Activated naive CD8-positive, alpha-beta T cell treated with anti-CD3 and anti-CD28 coated beads, Interleukin-2, amount 50 U/mL, for 24 hours (primary cell): ENCODE measurements at regions not wholly inside any gene's neighbourhood (a gene's known extent, or its start where the extent isn't known, plus 50 kb on each side); places are given as distances from the start of the nearest gene placed in this dataset.
"Not testable (repeated sequence)": the region's sequence is repeated elsewhere in the genome, so short reads cannot be mapped to it uniquely, and the experiment has no call there.

Experiments used
- ATAC-seq: fragments of 150-1000 bp; cut with Tn5 transposase; one replicate; pipeline ENCODE4 v1.10.0; 2021
- DNase-seq: peaks from one replicate; pipeline ENCODE4 v3.0.0; 2021
- H3K27ac Mint-ChIP-seq: one replicate; pipeline ENCODE4 v1.8.0; 2021; ENCODE audit warnings: mild to moderate bottlenecking, mixed read lengths
- H3K27me3 Mint-ChIP-seq: one replicate; pipeline ENCODE4 v1.8.0; 2021; ENCODE audit warnings: mixed read lengths
- H3K36me3 Mint-ChIP-seq: one replicate; pipeline ENCODE4 v1.8.0; 2021; ENCODE audit warnings: low read depth, mixed read lengths
- H3K4me1 Mint-ChIP-seq: one replicate; pipeline ENCODE4 v1.8.0; 2021; ENCODE audit warnings: mixed read lengths
- H3K4me3 Mint-ChIP-seq: one replicate; pipeline ENCODE4 v1.8.0; 2021; ENCODE audit warnings: mild to moderate bottlenecking, moderate library complexity, mixed read lengths
- H3K9me3 Mint-ChIP-seq: one replicate; pipeline ENCODE4 v1.8.0; 2021; ENCODE audit warnings: mixed read lengths

GRCh38 chr14:103232031-103232808, 101.8 kb upstream of the EIF5 start:
- Mint-ChIP-seq H3K4me1 (no peaks in the 10 kb centered on the region), H3K4me3 (no peak overlapping the region), H3K27ac (no peak overlapping the region), H3K27me3 (peaks cover 18% of the 10 kb centered on the region), H3K9me3 (peaks cover 2% of the 10 kb centered on the region), H3K36me3 (no peaks in the 10 kb centered on the region)
- no peak for ATAC-seq
- DNase-seq, result no peak

- DNase-seq, result no peak
- Mint-ChIP-seq H3K36me3 (no peaks in the 10 kb centered on the region), H3K27me3 (peaks cover 18% of the 10 kb centered on the region), H3K4me1 (no peaks in the 10 kb centered on the region), H3K4me3 (no peak overlapping the region), H3K27ac (no peak overlapping the region), H3K9me3 (peaks cover 4% of the 10 kb centered on the region)
- ATAC-seq, result no peak
These were observed 101.2 kb upstream of the EIF5 start for GRCh38 chr14:103232831-103233319.

GRCh38 chr14:103233328-103233727, 100.7 kb upstream of the EIF5 start:
- Mint-ChIP-seq H3K36me3 (no peaks in the 10 kb centered on the region), H3K9me3 (peaks cover 9% of the 10 kb centered on the region), H3K27ac (no peak overlapping the region), H3K4me1 (no peaks in the 10 kb centered on the region), H3K27me3 (peaks cover 16% of the 10 kb centered on the region), H3K4me3 (no peak overlapping the region)
- DNase-seq (no peak), ATAC-seq (no peak)

GRCh38 chr14:103234826-103235225, 99.2 kb upstream of the EIF5 start:
- Mint-ChIP-seq H3K9me3 (peaks cover 23% of the 10 kb centered on the region), H3K27me3 (peaks cover 14% of the 10 kb centered on the region)
- not testable (repeated sequence) for ATAC-seq, DNase-seq, H3K4me1 Mint-ChIP-seq, H3K36me3 Mint-ChIP-seq, H3K4me3 Mint-ChIP-seq, H3K27ac Mint-ChIP-seq

GRCh38 chr14:103235506-103235905, 98.5 kb upstream of the EIF5 start:
- ATAC-seq, H3K36me3 Mint-ChIP-seq: not testable (repeated sequence)

GRCh38 chr14:103239751-103240150, 94.3 kb upstream of the EIF5 start:
- ATAC-seq (no peak), DNase-seq (no peak)
- peaks cover 26% of the 10 kb centered on the region for H3K27me3 Mint-ChIP-seq
- H3K27ac Mint-ChIP-seq, result no peak overlapping the region
- H3K4me1 Mint-ChIP-seq, result no peaks in the 10 kb centered on the region
- no peaks in the 10 kb centered on the region for H3K36me3 Mint-ChIP-seq
- peaks cover 35% of the 10 kb centered on the region for H3K9me3 Mint-ChIP-seq
- no peak overlapping the region for H3K4me3 Mint-ChIP-seq

More at GRCh38 chr14:103235506-103235905, 98.5 kb upstream of the EIF5 start:
- not testable (repeated sequence) for H3K4me1 Mint-ChIP-seq, DNase-seq, H3K27ac Mint-ChIP-seq, H3K4me3 Mint-ChIP-seq
- Mint-ChIP-seq H3K27me3 (peaks cover 14% of the 10 kb centered on the region), H3K9me3 (peaks cover 24% of the 10 kb centered on the region)

GRCh38 chr14:103241531-103241930, 92.5 kb upstream of the EIF5 start:
- Mint-ChIP-seq H3K9me3 (peaks cover 35% of the 10 kb centered on the region), H3K27me3 (peaks cover 21% of the 10 kb centered on the region), H3K4me1 (no peaks in the 10 kb centered on the region)

GRCh38 chr14:103243764-103244737, 90.0 kb upstream of the EIF5 start:
- no peaks in the 10 kb centered on the region for H3K4me1 Mint-ChIP-seq
- ATAC-seq, result no peak
- H3K27ac Mint-ChIP-seq, result no peak overlapping the region
- no peak overlapping the region for H3K4me3 Mint-ChIP-seq
- peaks cover 29% of the 10 kb centered on the region for H3K27me3 Mint-ChIP-seq
- H3K36me3 Mint-ChIP-seq, result no peaks in the 10 kb centered on the region
- H3K9me3 Mint-ChIP-seq, result peaks cover 19% of the 10 kb centered on the region
- DNase-seq, result no peak

More at GRCh38 chr14:103241531-103241930, 92.5 kb upstream of the EIF5 start:
- no peak for DNase-seq
- Mint-ChIP-seq H3K36me3 (no peaks in the 10 kb centered on the region), H3K4me3 (no peak overlapping the region), H3K27ac (no peak overlapping the region)
- no peak for ATAC-seq

- DNase-seq, H3K4me3 Mint-ChIP-seq, H3K36me3 Mint-ChIP-seq, H3K27ac Mint-ChIP-seq, ATAC-seq, H3K4me1 Mint-ChIP-seq: not testable (repeated sequence)
- peaks cover 30% of the 10 kb centered on the region for H3K27me3 Mint-ChIP-seq
- H3K9me3 Mint-ChIP-seq, result peaks cover 11% of the 10 kb centered on the region
These were observed 88.4 kb upstream of the EIF5 start for GRCh38 chr14:103245624-103246031.

- Mint-ChIP-seq H3K4me3 (no peak overlapping the region), H3K4me1 (no peaks in the 10 kb centered on the region), H3K27ac (no peak overlapping the region), H3K36me3 (no peaks in the 10 kb centered on the region), H3K27me3 (peaks cover 29% of the 10 kb centered on the region), H3K9me3 (peaks cover 10% of the 10 kb centered on the region)
- ATAC-seq (no peak), DNase-seq (no peak)
These were observed 88.0 kb upstream of the EIF5 start for GRCh38 chr14:103246070-103246469.

GRCh38 chr14:103247169-103247606, 86.8 kb upstream of the EIF5 start:
- ATAC-seq (no peak), DNase-seq (no peak)
- Mint-ChIP-seq H3K4me3 (no peak overlapping the region), H3K27ac (no peak overlapping the region), H3K27me3 (peaks cover 33% of the 10 kb centered on the region), H3K36me3 (no peaks in the 10 kb centered on the region), H3K4me1 (no peaks in the 10 kb centered on the region), H3K9me3 (no peaks in the 10 kb centered on the region)

- H3K27me3 Mint-ChIP-seq, result peaks cover 23% of the 10 kb centered on the region
- no peaks in the 10 kb centered on the region for H3K9me3 Mint-ChIP-seq
- H3K4me1 Mint-ChIP-seq, result no peaks in the 10 kb centered on the region
- H3K4me3 Mint-ChIP-seq, result no peak overlapping the region
- no peak for ATAC-seq
- H3K27ac Mint-ChIP-seq, result no peak overlapping the region
- H3K36me3 Mint-ChIP-seq, result no peaks in the 10 kb centered on the region
- DNase-seq, result no peak
These were observed 83.9 kb upstream of the EIF5 start for GRCh38 chr14:103250181-103250580.

- Mint-ChIP-seq H3K4me1 (no peaks in the 10 kb centered on the region), H3K27me3 (peaks cover 21% of the 10 kb centered on the region)
- no peak for ATAC-seq
These were observed 83.2 kb upstream of the EIF5 start for GRCh38 chr14:103250874-103251273.

GRCh38 chr14:103255555-103255954, 78.5 kb upstream of the EIF5 start:
- H3K27ac Mint-ChIP-seq, result no peak overlapping the region
- H3K4me1 Mint-ChIP-seq, result peaks cover 3% of the 10 kb centered on the region
- peaks cover 13% of the 10 kb centered on the region for H3K27me3 Mint-ChIP-seq
- no peak overlapping the region for H3K4me3 Mint-ChIP-seq
- DNase-seq, result no peak
- ATAC-seq, result no peak
- H3K36me3 Mint-ChIP-seq, result no peaks in the 10 kb centered on the region
- no peaks in the 10 kb centered on the region for H3K9me3 Mint-ChIP-seq

More at GRCh38 chr14:103250874-103251273, 83.2 kb upstream of the EIF5 start:
- H3K27ac Mint-ChIP-seq, result no peak overlapping the region
- H3K36me3 Mint-ChIP-seq, result no peaks in the 10 kb centered on the region
- no peaks in the 10 kb centered on the region for H3K9me3 Mint-ChIP-seq
- no peak overlapping the region for H3K4me3 Mint-ChIP-seq
- no peak for DNase-seq
